GM23338 (cell line): ENCODE measurements at regions not wholly inside any gene's neighbourhood (a gene's known extent, or its start where the extent isn't known, plus 50 kb on each side); places are given as distances from the start of the nearest gene placed in this dataset.

Source experiments
- ATAC-seq: fragments of 200-7000 bp; cut with Tn5 transposase; 3 replicates; pipeline ENCODE4 v1.9.1; 2020
- DNase-seq: peaks from one replicate; pipeline ENCODE4 v3.0.0-alpha.2; 2015; ENCODE audit warnings: low spot score
- H2AFZ ChIP-seq: fragments of 200-600 bp; sonication (generic); 2 replicates; pipeline ENCODE4 v1.8.0; 2016; ENCODE audit warnings: antibody characterized with exemption, mild to moderate bottlenecking, moderate library complexity
- H3F3A ChIP-seq: fragments of 200-600 bp; sonication (generic); replicated peaks from 2 replicates; pipeline ENCODE4 v1.8.0; 2017; ENCODE audit warnings: antibody characterized with exemption, mixed run types, low read depth
- H3K27ac ChIP-seq: fragments of 200-600 bp; sonication (generic); 2 replicates; pipeline ENCODE4 v1.6.1; 2016; ENCODE audit warnings: low read depth
- H3K27me3 ChIP-seq: fragments of 200-600 bp; sonication (generic); 2 replicates; pipeline ENCODE4 v1.8.0; 2016; ENCODE audit warnings: mild to moderate bottlenecking, mixed run types, moderate library complexity; ENCODE audit not compliant: insufficient read depth
- H3K36me3 ChIP-seq: fragments of 200-600 bp; sonication (generic); 2 replicates; pipeline ENCODE4 v1.8.0; 2016; ENCODE audit warnings: mild to moderate bottlenecking; ENCODE audit not compliant: insufficient read depth
- H3K4me1 ChIP-seq: fragments of 200-600 bp; sonication (generic); 2 replicates; pipeline ENCODE4 v1.8.0; 2016; ENCODE audit warnings: mild to moderate bottlenecking, moderate library complexity; ENCODE audit not compliant: insufficient read depth
- H3K4me2 ChIP-seq: fragments of 200-600 bp; sonication (generic); 2 replicates; pipeline ENCODE4 v1.7.1; 2017; ENCODE audit warnings: mixed run types
- H3K4me3 ChIP-seq: fragments of 200-600 bp; sonication (generic); 2 replicates; pipeline ENCODE4 v1.6.1; 2016; ENCODE audit warnings: mixed run types
- H3K79me2 ChIP-seq: fragments of 200-600 bp; sonication (generic); replicated peaks from 2 replicates; pipeline ENCODE4 v1.8.0; 2017; ENCODE audit warnings: mild to moderate bottlenecking; ENCODE audit not compliant: insufficient read depth
- H3K9me2 ChIP-seq: fragments of 200-600 bp; sonication (generic); 2 replicates; pipeline ENCODE4 v1.8.0; 2017; ENCODE audit not compliant: insufficient read depth
- H4K20me1 ChIP-seq: fragments of 200-600 bp; sonication (generic); replicated peaks from 2 replicates; pipeline ENCODE4 v1.8.0; 2017; ENCODE audit warnings: mild to moderate bottlenecking; ENCODE audit not compliant: insufficient read depth
- H3K27ac Mint-ChIP-seq: 2 replicates; pipeline ENCODE4 v1.8.0; 2020; ENCODE audit warnings: inconsistent platforms, mild to moderate bottlenecking, moderate library complexity, mixed read lengths
- H3K27me3 Mint-ChIP-seq: 3 replicates; pipeline ENCODE4 v1.8.0; 2022; ENCODE audit warnings: low read depth, mild to moderate bottlenecking, moderate library complexity, mixed read lengths, inconsistent platforms; ENCODE audit not compliant: insufficient read depth, poor library complexity
- H3K36me3 Mint-ChIP-seq: 3 replicates; pipeline ENCODE4 v1.8.0; 2021; ENCODE audit warnings: low read depth, mild to moderate bottlenecking, inconsistent platforms, moderate library complexity, mixed read lengths
- H3K4me1 Mint-ChIP-seq: 3 replicates; pipeline ENCODE4 v1.8.0; 2020; ENCODE audit warnings: mild to moderate bottlenecking, inconsistent platforms, mixed read lengths
- H3K4me3 Mint-ChIP-seq: 3 replicates; pipeline ENCODE4 v1.8.0; 2021; ENCODE audit warnings: moderate library complexity, mild to moderate bottlenecking, inconsistent platforms, mixed read lengths
- H3K9me3 Mint-ChIP-seq: 3 replicates; pipeline ENCODE4 v1.8.0; 2020; ENCODE audit warnings: moderate library complexity, mild to moderate bottlenecking, inconsistent platforms, mixed read lengths
- CREB1 ChIP-seq: fragments of 250-450 bp; sonication (Bioruptor Pico); IDR thresholded peaks from 2 replicates; pipeline ENCODE4 v1.5.0; 2020; ENCODE audit warnings: low read depth, mild to moderate bottlenecking, moderate library complexity
- EZH2 ChIP-seq: fragments of 200-600 bp; sonication (generic); IDR thresholded peaks from one replicate; pipeline ENCODE4 v1.8.0; 2017; ENCODE audit warnings: antibody characterized with exemption, mild to moderate bottlenecking, low read depth; ENCODE audit not compliant: unreplicated experiment
- EZH2phosphoT487 ChIP-seq: fragments of 200-600 bp; sonication (generic); IDR thresholded peaks from one replicate; pipeline ENCODE4 v1.8.1; 2018; ENCODE audit warnings: antibody characterized with exemption; ENCODE audit not compliant: unreplicated experiment
- JUNB ChIP-seq: IDR thresholded peaks from one replicate; pipeline ENCODE4 v1.6.1; 2016; ENCODE audit warnings: antibody characterized with exemption; ENCODE audit not compliant: unreplicated experiment
- NANOG ChIP-seq: IDR thresholded peaks from 2 replicates; pipeline ENCODE4 v1.6.1; 2016; ENCODE audit warnings: antibody characterized with exemption, borderline replicate concordance
- POLR2AphosphoS5 ChIP-seq: IDR thresholded peaks from 2 replicates; pipeline ENCODE4 v1.6.1; 2016; ENCODE audit warnings: antibody characterized with exemption, low read depth
- STAT1 ChIP-seq: IDR thresholded peaks from one replicate; pipeline ENCODE4 v1.6.1; 2016; ENCODE audit warnings: antibody characterized with exemption; ENCODE audit not compliant: unreplicated experiment
- ZNF114 ChIP-seq: fragments of 250-450 bp; sonication (Bioruptor Pico); IDR thresholded peaks from 2 replicates; pipeline ENCODE4 v1.5.0; 2020; ENCODE audit warnings: mild to moderate bottlenecking, moderate library complexity
- ZNF331 ChIP-seq: fragments of 250-450 bp; sonication (Bioruptor Pico); IDR thresholded peaks from 2 replicates; pipeline ENCODE4 v1.5.0; 2020; ENCODE audit warnings: low read depth, mild to moderate bottlenecking, moderate library complexity
- TF ChIP-seq, protein P1 (sequence below): fragments of 250-450 bp; sonication (Bioruptor Pico); IDR thresholded peaks from 2 replicates; pipeline ENCODE4 v1.5.0; 2020; ENCODE audit warnings: mild to moderate bottlenecking, moderate library complexity
- TF ChIP-seq, protein P2 (sequence below): IDR thresholded peaks from 2 replicates; pipeline ENCODE4 v1.6.1; 2016; ENCODE audit warnings: antibody characterized with exemption
- TF ChIP-seq, protein P3 (sequence below): IDR thresholded peaks from one replicate; pipeline ENCODE4 v1.6.1; 2018; ENCODE audit warnings: antibody characterized with exemption; ENCODE audit not compliant: unreplicated experiment
- TF ChIP-seq, protein P4 (sequence below), 2 experiments: fragments of 200-600 bp in 1 of 2; sonication (generic) in 1 of 2; conservative IDR thresholded peaks; 2 replicates each; pipeline versions ENCODE4 v1.5.1 to v1.6.1; 2016 to 2017; ENCODE audit warnings: antibody characterized with exemption in 2 of 2, low read depth in 2 of 2, mild to moderate bottlenecking in 2 of 2, moderate library complexity in 1 of 2

DNA sequence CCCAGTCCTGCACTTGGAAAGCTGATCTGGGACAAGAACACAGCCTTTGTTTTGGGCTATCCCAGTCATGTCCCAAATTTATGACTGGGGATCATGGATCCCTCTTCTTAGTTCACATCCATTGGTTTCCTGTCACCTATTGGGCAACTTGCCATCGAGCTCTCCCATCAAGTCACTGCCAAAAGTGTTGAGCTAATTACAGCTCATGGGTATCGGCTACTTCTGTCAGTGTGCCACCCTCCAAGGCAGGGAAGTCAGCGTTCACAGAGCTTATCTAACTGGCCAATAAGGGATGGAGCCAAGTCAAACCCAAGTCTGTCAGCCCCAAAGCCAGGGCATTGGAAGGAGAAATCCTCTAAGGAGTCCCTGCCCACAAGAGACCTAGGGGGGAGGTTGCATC lies 53.2 kb upstream of the KATNAL1 start:
- H3K4me2 ChIP-seq = no peak overlapping the region
- no peaks in the 10 kb centered on the region for H3K36me3 ChIP-seq
- ATAC-seq = no peak
- no peaks in the 10 kb centered on the region for H3F3A ChIP-seq
- H3K79me2 ChIP-seq = no peaks in the 10 kb centered on the region
- H3K27me3 ChIP-seq = no peaks in the 10 kb centered on the region
- no peaks in the 10 kb centered on the region for H3K36me3 Mint-ChIP-seq
- peaks cover 7% of the 10 kb centered on the region for H3K9me2 ChIP-seq
- H3K27ac ChIP-seq = no peak overlapping the region
- peaks cover 24% of the 10 kb centered on the region for H3K4me1 ChIP-seq
- no peak overlapping the region for H3K27ac Mint-ChIP-seq
- H3K4me3 Mint-ChIP-seq = no peak overlapping the region
- H3K27me3 Mint-ChIP-seq = peaks cover 4% of the 10 kb centered on the region
- no peak for DNase-seq
- peaks cover 33% of the 10 kb centered on the region for H3K4me1 Mint-ChIP-seq
- TF ChIP-seq NANOG (no peak), ZNF114 (no peak), JUNB (no peak), EZH2 (no peak), CREB1 (no peak), EZH2phosphoT487 (no peak), POLR2AphosphoS5 (no peak), ZNF331 (CRISPR knock-in tag) (no peak), STAT1 (no peak)
- TF ChIP-seq, protein P1, sequence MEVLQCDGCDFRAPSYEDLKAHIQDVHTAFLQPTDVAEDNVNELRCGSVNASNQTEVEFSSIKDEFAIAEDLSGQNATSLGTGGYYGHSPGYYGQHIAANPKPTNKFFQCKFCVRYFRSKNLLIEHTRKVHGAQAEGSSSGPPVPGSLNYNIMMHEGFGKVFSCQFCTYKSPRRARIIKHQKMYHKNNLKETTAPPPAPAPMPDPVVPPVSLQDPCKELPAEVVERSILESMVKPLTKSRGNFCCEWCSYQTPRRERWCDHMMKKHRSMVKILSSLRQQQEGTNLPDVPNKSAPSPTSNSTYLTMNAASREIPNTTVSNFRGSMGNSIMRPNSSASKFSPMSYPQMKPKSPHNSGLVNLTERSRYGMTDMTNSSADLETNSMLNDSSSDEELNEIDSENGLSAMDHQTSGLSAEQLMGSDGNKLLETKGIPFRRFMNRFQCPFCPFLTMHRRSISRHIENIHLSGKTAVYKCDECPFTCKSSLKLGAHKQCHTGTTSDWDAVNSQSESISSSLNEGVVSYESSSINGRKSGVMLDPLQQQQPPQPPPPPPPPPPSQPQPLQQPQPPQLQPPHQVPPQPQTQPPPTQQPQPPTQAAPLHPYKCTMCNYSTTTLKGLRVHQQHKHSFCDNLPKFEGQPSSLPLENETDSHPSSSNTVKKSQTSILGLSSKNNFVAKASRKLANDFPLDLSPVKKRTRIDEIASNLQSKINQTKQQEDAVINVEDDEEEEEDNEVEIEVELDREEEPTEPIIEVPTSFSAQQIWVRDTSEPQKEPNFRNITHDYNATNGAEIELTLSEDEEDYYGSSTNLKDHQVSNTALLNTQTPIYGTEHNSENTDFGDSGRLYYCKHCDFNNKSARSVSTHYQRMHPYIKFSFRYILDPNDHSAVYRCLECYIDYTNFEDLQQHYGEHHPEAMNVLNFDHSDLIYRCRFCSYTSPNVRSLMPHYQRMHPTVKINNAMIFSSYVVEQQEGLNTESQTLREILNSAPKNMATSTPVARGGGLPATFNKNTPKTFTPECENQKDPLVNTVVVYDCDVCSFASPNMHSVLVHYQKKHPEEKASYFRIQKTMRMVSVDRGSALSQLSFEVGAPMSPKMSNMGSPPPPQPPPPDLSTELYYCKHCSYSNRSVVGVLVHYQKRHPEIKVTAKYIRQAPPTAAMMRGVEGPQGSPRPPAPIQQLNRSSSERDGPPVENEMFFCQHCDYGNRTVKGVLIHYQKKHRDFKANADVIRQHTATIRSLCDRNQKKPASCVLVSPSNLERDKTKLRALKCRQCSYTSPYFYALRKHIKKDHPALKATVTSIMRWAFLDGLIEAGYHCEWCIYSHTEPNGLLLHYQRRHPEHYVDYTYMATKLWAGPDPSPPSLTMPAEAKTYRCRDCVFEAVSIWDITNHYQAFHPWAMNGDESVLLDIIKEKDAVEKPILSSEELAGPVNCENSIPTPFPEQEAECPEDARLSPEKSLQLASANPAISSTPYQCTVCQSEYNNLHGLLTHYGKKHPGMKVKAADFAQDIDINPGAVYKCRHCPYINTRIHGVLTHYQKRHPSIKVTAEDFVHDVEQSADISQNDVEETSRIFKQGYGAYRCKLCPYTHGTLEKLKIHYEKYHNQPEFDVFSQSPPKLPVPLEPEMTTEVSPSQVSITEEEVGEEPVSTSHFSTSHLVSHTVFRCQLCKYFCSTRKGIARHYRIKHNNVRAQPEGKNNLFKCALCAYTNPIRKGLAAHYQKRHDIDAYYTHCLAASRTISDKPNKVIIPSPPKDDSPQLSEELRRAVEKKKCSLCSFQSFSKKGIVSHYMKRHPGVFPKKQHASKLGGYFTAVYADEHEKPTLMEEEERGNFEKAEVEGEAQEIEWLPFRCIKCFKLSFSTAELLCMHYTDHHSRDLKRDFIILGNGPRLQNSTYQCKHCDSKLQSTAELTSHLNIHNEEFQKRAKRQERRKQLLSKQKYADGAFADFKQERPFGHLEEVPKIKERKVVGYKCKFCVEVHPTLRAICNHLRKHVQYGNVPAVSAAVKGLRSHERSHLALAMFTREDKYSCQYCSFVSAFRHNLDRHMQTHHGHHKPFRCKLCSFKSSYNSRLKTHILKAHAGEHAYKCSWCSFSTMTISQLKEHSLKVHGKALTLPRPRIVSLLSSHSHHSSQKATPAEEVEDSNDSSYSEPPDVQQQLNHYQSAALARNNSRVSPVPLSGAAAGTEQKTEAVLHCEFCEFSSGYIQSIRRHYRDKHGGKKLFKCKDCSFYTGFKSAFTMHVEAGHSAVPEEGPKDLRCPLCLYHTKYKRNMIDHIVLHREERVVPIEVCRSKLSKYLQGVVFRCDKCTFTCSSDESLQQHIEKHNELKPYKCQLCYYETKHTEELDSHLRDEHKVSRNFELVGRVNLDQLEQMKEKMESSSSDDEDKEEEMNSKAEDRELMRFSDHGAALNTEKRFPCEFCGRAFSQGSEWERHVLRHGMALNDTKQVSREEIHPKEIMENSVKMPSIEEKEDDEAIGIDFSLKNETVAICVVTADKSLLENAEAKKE (CRISPR knock-in tag) = no peak
- TF ChIP-seq, protein P2, sequence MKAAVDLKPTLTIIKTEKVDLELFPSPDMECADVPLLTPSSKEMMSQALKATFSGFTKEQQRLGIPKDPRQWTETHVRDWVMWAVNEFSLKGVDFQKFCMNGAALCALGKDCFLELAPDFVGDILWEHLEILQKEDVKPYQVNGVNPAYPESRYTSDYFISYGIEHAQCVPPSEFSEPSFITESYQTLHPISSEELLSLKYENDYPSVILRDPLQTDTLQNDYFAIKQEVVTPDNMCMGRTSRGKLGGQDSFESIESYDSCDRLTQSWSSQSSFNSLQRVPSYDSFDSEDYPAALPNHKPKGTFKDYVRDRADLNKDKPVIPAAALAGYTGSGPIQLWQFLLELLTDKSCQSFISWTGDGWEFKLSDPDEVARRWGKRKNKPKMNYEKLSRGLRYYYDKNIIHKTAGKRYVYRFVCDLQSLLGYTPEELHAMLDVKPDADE = no peak
- TF ChIP-seq, protein P3, sequence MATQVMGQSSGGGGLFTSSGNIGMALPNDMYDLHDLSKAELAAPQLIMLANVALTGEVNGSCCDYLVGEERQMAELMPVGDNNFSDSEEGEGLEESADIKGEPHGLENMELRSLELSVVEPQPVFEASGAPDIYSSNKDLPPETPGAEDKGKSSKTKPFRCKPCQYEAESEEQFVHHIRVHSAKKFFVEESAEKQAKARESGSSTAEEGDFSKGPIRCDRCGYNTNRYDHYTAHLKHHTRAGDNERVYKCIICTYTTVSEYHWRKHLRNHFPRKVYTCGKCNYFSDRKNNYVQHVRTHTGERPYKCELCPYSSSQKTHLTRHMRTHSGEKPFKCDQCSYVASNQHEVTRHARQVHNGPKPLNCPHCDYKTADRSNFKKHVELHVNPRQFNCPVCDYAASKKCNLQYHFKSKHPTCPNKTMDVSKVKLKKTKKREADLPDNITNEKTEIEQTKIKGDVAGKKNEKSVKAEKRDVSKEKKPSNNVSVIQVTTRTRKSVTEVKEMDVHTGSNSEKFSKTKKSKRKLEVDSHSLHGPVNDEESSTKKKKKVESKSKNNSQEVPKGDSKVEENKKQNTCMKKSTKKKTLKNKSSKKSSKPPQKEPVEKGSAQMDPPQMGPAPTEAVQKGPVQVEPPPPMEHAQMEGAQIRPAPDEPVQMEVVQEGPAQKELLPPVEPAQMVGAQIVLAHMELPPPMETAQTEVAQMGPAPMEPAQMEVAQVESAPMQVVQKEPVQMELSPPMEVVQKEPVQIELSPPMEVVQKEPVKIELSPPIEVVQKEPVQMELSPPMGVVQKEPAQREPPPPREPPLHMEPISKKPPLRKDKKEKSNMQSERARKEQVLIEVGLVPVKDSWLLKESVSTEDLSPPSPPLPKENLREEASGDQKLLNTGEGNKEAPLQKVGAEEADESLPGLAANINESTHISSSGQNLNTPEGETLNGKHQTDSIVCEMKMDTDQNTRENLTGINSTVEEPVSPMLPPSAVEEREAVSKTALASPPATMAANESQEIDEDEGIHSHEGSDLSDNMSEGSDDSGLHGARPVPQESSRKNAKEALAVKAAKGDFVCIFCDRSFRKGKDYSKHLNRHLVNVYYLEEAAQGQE = no peak
- TF ChIP-seq, protein P4, sequence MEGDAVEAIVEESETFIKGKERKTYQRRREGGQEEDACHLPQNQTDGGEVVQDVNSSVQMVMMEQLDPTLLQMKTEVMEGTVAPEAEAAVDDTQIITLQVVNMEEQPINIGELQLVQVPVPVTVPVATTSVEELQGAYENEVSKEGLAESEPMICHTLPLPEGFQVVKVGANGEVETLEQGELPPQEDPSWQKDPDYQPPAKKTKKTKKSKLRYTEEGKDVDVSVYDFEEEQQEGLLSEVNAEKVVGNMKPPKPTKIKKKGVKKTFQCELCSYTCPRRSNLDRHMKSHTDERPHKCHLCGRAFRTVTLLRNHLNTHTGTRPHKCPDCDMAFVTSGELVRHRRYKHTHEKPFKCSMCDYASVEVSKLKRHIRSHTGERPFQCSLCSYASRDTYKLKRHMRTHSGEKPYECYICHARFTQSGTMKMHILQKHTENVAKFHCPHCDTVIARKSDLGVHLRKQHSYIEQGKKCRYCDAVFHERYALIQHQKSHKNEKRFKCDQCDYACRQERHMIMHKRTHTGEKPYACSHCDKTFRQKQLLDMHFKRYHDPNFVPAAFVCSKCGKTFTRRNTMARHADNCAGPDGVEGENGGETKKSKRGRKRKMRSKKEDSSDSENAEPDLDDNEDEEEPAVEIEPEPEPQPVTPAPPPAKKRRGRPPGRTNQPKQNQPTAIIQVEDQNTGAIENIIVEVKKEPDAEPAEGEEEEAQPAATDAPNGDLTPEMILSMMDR (conservative IDR thresholded peaks at IDR 0.05; ENCODE audit: low read depth in 2 of 2) = no peak
- H3K4me3 ChIP-seq = no peak overlapping the region
- no peaks in the 10 kb centered on the region for H3K9me3 Mint-ChIP-seq
- no peak overlapping the region for H2AFZ ChIP-seq
- H4K20me1 ChIP-seq = no peaks in the 10 kb centered on the region
